Endothelial cell of umbilical vein (primary cell): ENCODE measurements at regions not wholly inside any gene's neighbourhood (a gene's known extent, or its start where the extent isn't known, plus 50 kb on each side); places are given as distances from the start of the nearest gene placed in this dataset.

ENCODE experiments used
- BruUV-seq: library from RNA; stranded (reverse); fragments of 400-500 nt; replicated peaks from 2 replicates; lab custom pipeline; 2021; lab: Mats Ljungman, UMichigan
- CTCF ChIA-PET: fragments of 300-600, 350-600 bp; sonication (Branson Sonifier 250); formaldehyde crosslinking; loops from one replicate; lab custom pipeline; 2021; ENCODE audit warnings: antibody characterized with exemption, inconsistent platforms; lab: Charles Lee
- POLR2A ChIA-PET: fragments of 300-600, 350-600 bp; sonication (Branson Sonifier 250); formaldehyde crosslinking; loops from one replicate; lab custom pipeline; 2021; ENCODE audit warnings: antibody characterized with exemption, inconsistent platforms; lab: Charles Lee
- DNase-seq: peaks from one replicate; pipeline ENCODE4 v3.0.0-alpha.2; 2011; ENCODE audit warnings: low read depth, low spot score
- FAIRE-seq: peaks from 2 replicates; lab custom pipeline; 2011; peaks lifted over from hg19 to GRCh38; lab: Jason Lieb, UNC
- H2AFZ ChIP-seq: 2 replicates; pipeline ENCODE4 v1.6.0; 2012; ENCODE audit warnings: low read depth, low read length, control low read depth, inconsistent platforms
- H3K27ac ChIP-seq: 2 replicates; pipeline ENCODE4 v1.5.1; 2011; ENCODE audit warnings: low read depth, mild to moderate bottlenecking, control low read depth, low read length, moderate library complexity; ENCODE audit not compliant: insufficient read depth
- H3K27me3 ChIP-seq, 2 experiments: 2 replicates each; pipeline versions ENCODE4 v1.6.0 to v1.6.1; 2011; ENCODE audit warnings: low read length in 2 of 2, mixed read lengths in 1 of 2; ENCODE audit not compliant: control insufficient read depth in 2 of 2, insufficient read depth in 2 of 2
- H3K36me3 ChIP-seq, 2 experiments: 2 replicates in 1 of 2; 3 replicates in 1 of 2; pipeline ENCODE4 v1.5.1; 2011; ENCODE audit warnings: low read length in 2 of 2, mild to moderate bottlenecking in 1 of 2, moderate library complexity in 1 of 2; ENCODE audit not compliant: control insufficient read depth in 2 of 2, insufficient read depth in 2 of 2; ENCODE audit errors: extremely low read depth in 1 of 2
- H3K4me1 ChIP-seq: 3 replicates; pipeline ENCODE4 v1.5.1; 2011; ENCODE audit warnings: mild to moderate bottlenecking, low read length; ENCODE audit not compliant: control insufficient read depth, insufficient read depth; ENCODE audit errors: extremely low read depth
- H3K4me2 ChIP-seq: 2 replicates; pipeline ENCODE4 v1.6.1; 2011; ENCODE audit warnings: low read length, control low read depth, mixed read lengths; ENCODE audit not compliant: insufficient read depth
- H3K4me3 ChIP-seq, 3 experiments: fragments of 200-600 bp in 1 of 3; sonication (generic), shearing (Covaris generic) in 1 of 3; replicated peaks in 1 of 3; 2 replicates each; pipeline ENCODE4 v1.5.1; 2011 to 2016; ENCODE audit warnings: control low read depth in 3 of 3, low read length in 3 of 3, mild to moderate bottlenecking in 2 of 3, inconsistent platforms in 1 of 3, low read depth in 1 of 3, moderate library complexity in 1 of 3; ENCODE audit not compliant: insufficient read depth in 1 of 3
- H3K79me2 ChIP-seq: 2 replicates; pipeline ENCODE4 v1.6.0; 2012; ENCODE audit warnings: low read length, inconsistent platforms; ENCODE audit not compliant: control insufficient read depth, insufficient read depth
- H3K9ac ChIP-seq: replicated peaks from 2 replicates; pipeline ENCODE3; 2011; ENCODE audit warnings: low read length, control low read depth; ENCODE audit not compliant: insufficient read depth; ENCODE audit errors: extremely low read depth
- H3K9me1 ChIP-seq: replicated peaks from 3 replicates; pipeline ENCODE4 v1.6.0; 2011; ENCODE audit warnings: mild to moderate bottlenecking, low read length; ENCODE audit not compliant: control insufficient read depth, insufficient read depth; ENCODE audit errors: extremely low read depth
- H3K9me3 ChIP-seq: replicated peaks from 2 replicates; pipeline ENCODE4 v1.5.1; 2012; ENCODE audit warnings: low read length, inconsistent platforms; ENCODE audit not compliant: control insufficient read depth, insufficient read depth
- H4K20me1 ChIP-seq: replicated peaks from 2 replicates; pipeline ENCODE3; 2011; ENCODE audit warnings: mild to moderate bottlenecking, low read length; ENCODE audit not compliant: control insufficient read depth, insufficient read depth; ENCODE audit errors: extremely low read depth
- CTCF ChIP-seq, 2 donors: IDR thresholded peaks; 1 replicate in 1 of 2; 2 replicates in 1 of 2; pipeline ENCODE4 v1.5.1; 2011; ENCODE audit warnings: low read length in 2 of 2, mild to moderate bottlenecking in 2 of 2, moderate library complexity in 2 of 2, control low read depth in 1 of 2, inconsistent platforms in 1 of 2, low read depth in 1 of 2; ENCODE audit not compliant: insufficient read depth in 1 of 2; ENCODE audit errors: extremely low read depth in 1 of 2
- EZH2 ChIP-seq: IDR thresholded peaks from 2 replicates; pipeline ENCODE4 v1.6.1; 2012; ENCODE audit warnings: borderline replicate concordance, low read depth, mild to moderate bottlenecking, moderate library complexity, low read length, inconsistent platforms; ENCODE audit not compliant: severe bottlenecking
- FOS ChIP-seq: IDR thresholded peaks from 2 replicates; pipeline ENCODE4 v1.6.1; 2011; ENCODE audit warnings: mild to moderate bottlenecking, low read length, moderate library complexity, borderline replicate concordance; ENCODE audit not compliant: insufficient read depth
- GATA2 ChIP-seq: IDR thresholded peaks from 2 replicates; pipeline ENCODE4 v1.7.0; 2011; ENCODE audit warnings: low read depth, mild to moderate bottlenecking, moderate library complexity, mixed read lengths, low read length; ENCODE audit not compliant: insufficient read length, insufficient read depth
- JUN ChIP-seq: IDR thresholded peaks from 2 replicates; pipeline ENCODE4 v1.6.1; 2011; ENCODE audit warnings: borderline replicate concordance, low read depth; ENCODE audit not compliant: insufficient read length, insufficient read depth
- MAX ChIP-seq: IDR thresholded peaks from 2 replicates; pipeline ENCODE4 v1.6.1; 2011; ENCODE audit not compliant: insufficient read depth, insufficient read length
- MYC ChIP-seq: IDR thresholded peaks from one replicate; pipeline ENCODE4 v1.6.1; 2011; ENCODE audit warnings: mild to moderate bottlenecking, low read depth, low read length
- POLR2A ChIP-seq: IDR thresholded peaks from 2 replicates; pipeline ENCODE4 v1.6.1; 2012; ENCODE audit warnings: low read depth, mild to moderate bottlenecking, control low read depth, low read length
- POLR2AphosphoS5 ChIP-seq: IDR thresholded peaks from 2 replicates; pipeline ENCODE4 v1.6.1; 2012; ENCODE audit warnings: low read depth, mild to moderate bottlenecking, control low read depth, low read length, moderate library complexity; ENCODE audit not compliant: insufficient read depth
- dilution Hi-C: fragments of 300-500 bp; cut with MboI; formaldehyde crosslinking; loops from one replicate; pipeline ENCODE4 v1.15.0; 2019; ENCODE audit warnings: low sequenced_read_pairs; ENCODE audit not compliant: extremely low pct_ligation_motif_present
- intact Hi-C: fragments of 100-400 bp; cut with micrococcal nuclease; formaldehyde crosslinking; loops from one replicate; pipeline ENCODE4 v1.10.0; 2022

GRCh38 chr20:16178546-16179135 is 394.6 kb downstream of the KIF16B start:
- H3K4me1 ChIP-seq = no peaks in the 10 kb centered on the region
- no peaks in the 10 kb centered on the region for H3K36me3 ChIP-seq
- peaks cover 8% of the 10 kb centered on the region for H3K9me3 ChIP-seq
- no peak overlapping the region for H3K4me2 ChIP-seq
- TF ChIP-seq GATA2 = no peak
- TF ChIP-seq MYC = no peak
- TF ChIP-seq EZH2 = no peak
- no peak for TF ChIP-seq JUN
- no peak for TF ChIP-seq MAX
- no peak for TF ChIP-seq POLR2AphosphoS5
- TF ChIP-seq CTCF (IDR thresholded peaks at IDR 0.05; ENCODE audit: extremely low read depth in 1 of 2, insufficient read depth in 1 of 2, low read depth in 1 of 2, low read length in 2 of 2) = no peak
- TF ChIP-seq FOS = no peak
- TF ChIP-seq POLR2A = no peak
- H3K9ac ChIP-seq = no peak overlapping the region
- H3K27me3 ChIP-seq = no peaks in the 10 kb centered on the region
- no peaks in the 10 kb centered on the region for H3K79me2 ChIP-seq
- ChIA-PET POLR2A (no interaction called here), CTCF (no interaction called here)
- dilution Hi-C loops = no loop called here
- no peak overlapping the region for H2AFZ ChIP-seq
- no TSS peak for BruUV-seq
- intact Hi-C loops = no loop called here
- FAIRE-seq (no peak), DNase-seq (no peak)
- no peak overlapping the region for H3K27ac ChIP-seq
- no peaks in the 10 kb centered on the region for H3K9me1 ChIP-seq
- H4K20me1 ChIP-seq = no peaks in the 10 kb centered on the region
- no peak overlapping the region for H3K4me3 ChIP-seq
